SK-N-MC (cell line): ENCODE measurements at regions not wholly inside any gene's neighbourhood (a gene's known extent, or its start where the extent isn't known, plus 50 kb on each side); places are given as distances from the start of the nearest gene placed in this dataset.

Source experiments
- EZH2 ChIP-seq: fragments of 200-600 bp; sonication (generic); IDR thresholded peaks from one replicate; pipeline ENCODE4 v1.6.1; 2017; ENCODE audit warnings: antibody characterized with exemption
- FOXP2 ChIP-seq: optimal IDR thresholded peaks from 2 replicates; pipeline ENCODE3; 2011; ENCODE audit warnings: mild to moderate bottlenecking, moderate library complexity; ENCODE audit not compliant: insufficient read depth; ENCODE audit errors: extremely low read length, control extremely low read depth
- POLR2AphosphoS5 ChIP-seq: IDR thresholded peaks from 2 replicates; pipeline ENCODE4 v1.6.1; 2012; ENCODE audit warnings: mild to moderate bottlenecking, low read depth, low read length, borderline replicate concordance

- TF ChIP-seq POLR2AphosphoS5 (no peak), EZH2 (no peak), FOXP2 (no peak)
Observed at GRCh38 chr6:137933696-137934095, 66.6 kb downstream of the TNFAIP3 start.
